Kidney epithelial cell (primary cell): ENCODE measurements at regions not wholly inside any gene's neighbourhood (a gene's known extent, or its start where the extent isn't known, plus 50 kb on each side); places are given as distances from the start of the nearest gene placed in this dataset.

ENCODE experiments used
- DNase-seq: peaks from one replicate; pipeline ENCODE4 v3.0.0-alpha.2; 2010; ENCODE audit warnings: low read depth
- H3K27me3 ChIP-seq: 2 replicates; pipeline ENCODE4 v1.6.0; 2011; ENCODE audit warnings: low read length; ENCODE audit not compliant: control insufficient read depth, insufficient read depth
- H3K36me3 ChIP-seq: 2 replicates; pipeline ENCODE4 v1.5.1; 2011; ENCODE audit warnings: low read length; ENCODE audit not compliant: control insufficient read depth, insufficient read depth
- H3K4me3 ChIP-seq: 2 replicates; pipeline ENCODE4 v1.5.1; 2011; ENCODE audit warnings: low read depth, mild to moderate bottlenecking, control low read depth, low read length
- CTCF ChIP-seq: IDR thresholded peaks from 2 replicates; pipeline ENCODE4 v1.5.1; 2011; ENCODE audit warnings: mild to moderate bottlenecking, moderate library complexity, low read length, control low read depth, inconsistent platforms; ENCODE audit not compliant: insufficient read depth, poor library complexity, severe bottlenecking

DNA sequence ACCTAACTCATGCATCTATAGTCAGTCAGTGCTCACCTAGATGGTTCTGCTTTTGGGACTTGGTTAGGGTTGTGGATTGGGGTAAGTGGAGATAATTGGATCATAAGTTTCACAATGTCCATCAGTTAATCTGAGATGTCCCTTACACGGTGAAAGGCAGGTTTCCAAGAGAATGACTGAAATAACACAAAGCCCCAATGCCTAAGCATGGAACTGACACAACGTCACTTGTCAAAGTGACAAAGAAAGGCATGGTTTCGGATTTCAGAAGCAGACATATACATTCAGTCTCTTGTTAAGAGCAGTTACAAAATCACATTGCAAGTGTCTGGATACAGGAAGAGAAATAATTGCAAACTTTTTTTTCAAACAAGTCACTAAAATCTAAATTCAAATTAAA, 1456.9 kb downstream of the TECRL start:
- no peaks in the 10 kb centered on the region for H3K36me3 ChIP-seq
- no peaks in the 10 kb centered on the region for H3K27me3 ChIP-seq
- no peak overlapping the region for H3K4me3 ChIP-seq
- DNase-seq = no peak
- TF ChIP-seq CTCF = no peak

DNA sequence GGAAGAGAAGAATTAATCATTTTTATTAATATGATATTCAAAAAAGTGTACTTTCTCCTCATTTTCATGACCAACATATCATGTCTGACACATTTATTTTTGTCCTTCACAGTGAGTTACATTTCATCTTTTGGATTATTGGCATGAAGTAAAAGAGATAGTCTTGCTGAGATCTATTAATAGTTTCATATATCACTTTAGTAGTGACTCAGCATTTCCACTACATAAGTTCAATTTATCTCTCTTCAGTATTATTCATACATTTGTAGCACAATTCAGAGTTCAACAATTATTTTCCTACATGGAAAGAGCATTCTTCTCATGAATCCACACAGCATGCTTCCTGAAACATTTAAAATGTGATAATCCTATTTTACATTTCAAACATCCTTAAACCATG, 1461.1 kb downstream of the TECRL start:
- no peaks in the 10 kb centered on the region for H3K36me3 ChIP-seq
- H3K4me3 ChIP-seq = no peak overlapping the region
- TF ChIP-seq CTCF = no peak
- DNase-seq = no peak
- H3K27me3 ChIP-seq = no peaks in the 10 kb centered on the region

- no peak overlapping the region for H3K4me3 ChIP-seq
- no peaks in the 10 kb centered on the region for H3K36me3 ChIP-seq
- no peaks in the 10 kb centered on the region for H3K27me3 ChIP-seq
- no peak for DNase-seq
- TF ChIP-seq CTCF = no peak
Measured at GRCh38 chr4:62940229-62940628, 1469.0 kb downstream of the TECRL start.

- Histone ChIP-seq H3K27me3 (no peaks in the 10 kb centered on the region), H3K4me3 (no peak overlapping the region), H3K36me3 (no peaks in the 10 kb centered on the region)
- no peak for TF ChIP-seq CTCF
- DNase-seq = no peak
Measured at GRCh38 chr4:62930884-62931283, 1478.4 kb downstream of the TECRL start.

DNA sequence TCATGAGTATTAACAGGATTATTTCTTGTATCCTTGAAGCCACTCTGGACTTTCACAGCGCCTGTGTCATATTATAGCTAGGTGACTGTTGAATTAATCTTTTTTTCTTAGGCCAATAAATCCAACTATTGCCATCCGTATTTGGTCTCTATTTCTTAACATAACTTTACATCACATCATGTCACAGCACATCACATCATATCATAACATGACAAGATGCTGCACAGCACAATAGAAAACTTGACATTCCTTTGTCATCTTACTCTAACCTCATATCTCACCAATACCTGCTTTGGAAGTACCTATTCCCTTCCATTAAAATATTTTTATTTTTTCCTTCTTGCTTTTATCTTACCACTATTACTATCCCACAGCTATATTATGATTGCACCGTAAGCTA, 1480.8 kb downstream of the TECRL start:
- Histone ChIP-seq H3K36me3 (no peaks in the 10 kb centered on the region), H3K4me3 (no peak overlapping the region), H3K27me3 (no peaks in the 10 kb centered on the region)
- no peak for DNase-seq
- no peak for TF ChIP-seq CTCF

DNA sequence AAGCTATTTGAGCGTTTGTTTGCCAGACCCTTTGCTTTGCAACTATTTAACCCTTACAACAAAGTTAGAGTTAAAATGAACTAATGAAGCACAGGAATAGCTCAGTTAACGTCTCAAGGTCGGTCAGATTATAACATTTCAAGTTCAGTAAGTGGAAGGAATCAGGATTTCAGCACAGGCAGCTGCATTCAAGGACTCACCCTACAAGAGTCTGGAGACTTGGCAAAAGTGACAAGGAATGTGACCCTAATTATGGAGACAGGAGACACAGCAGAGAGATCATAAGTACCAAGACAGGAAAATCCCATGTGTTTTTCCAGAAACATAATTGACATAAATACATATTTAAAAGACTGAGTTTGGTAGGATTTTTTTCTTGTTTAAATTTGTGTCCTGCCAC, 1481.7 kb downstream of the TECRL start:
- H3K36me3 ChIP-seq = no peaks in the 10 kb centered on the region
- H3K27me3 ChIP-seq = no peaks in the 10 kb centered on the region
- DNase-seq = no peak
- no peak overlapping the region for H3K4me3 ChIP-seq
- no peak for TF ChIP-seq CTCF
